Skeletal muscle cell (primary cell): ENCODE measurements at regions not wholly inside any gene's neighbourhood (a gene's known extent, or its start where the extent isn't known, plus 50 kb on each side); places are given as distances from the start of the nearest gene placed in this dataset.
A peak's percentile ranks its signal among the peaks of the same experiment; 100 is the strongest.
"Not testable (repeated sequence)": the region's sequence is repeated elsewhere in the genome, so short reads cannot be mapped to it uniquely, and the experiment has no call there.

Source experiments
- DNase-seq: peaks from one replicate; pipeline ENCODE4 v3.0.0-alpha.2; 2010; ENCODE audit warnings: low read depth
- H3K4me3 ChIP-seq: 2 replicates; pipeline ENCODE4 v1.5.1; 2011; ENCODE audit warnings: low read depth, mild to moderate bottlenecking, control low read depth, low read length, moderate library complexity

GRCh38 chr1:220421508-220421907 lies 106.4 kb upstream of the MARK1 start:
- DNase-seq, result no peak
- H3K4me3 ChIP-seq, result no peak overlapping the region

- no peak for DNase-seq
- H3K4me3 ChIP-seq, result no peak overlapping the region
These were observed 107.2 kb upstream of the MARK1 start for GRCh38 chr1:220420726-220421125.

GRCh38 chr1:220412382-220412781 lies 115.6 kb upstream of the MARK1 start:
- H3K4me3 ChIP-seq, DNase-seq: not testable (repeated sequence)

GRCh38 chr1:220410611-220411010 lies 117.3 kb upstream of the MARK1 start:
- H3K4me3 ChIP-seq, result no peak overlapping the region
- peak; percentile 17 for DNase-seq

GRCh38 chr1:220409771-220410595 lies 118.0 kb upstream of the MARK1 start:
- no peak for DNase-seq
- H3K4me3 ChIP-seq, result no peak overlapping the region

GRCh38 chr1:220407191-220407590 lies 120.7 kb upstream of the MARK1 start:
- no peak for DNase-seq
- no peak overlapping the region for H3K4me3 ChIP-seq

GRCh38 chr1:220398238-220398637 lies 126.0 kb upstream of the RAB3GAP2 start:
- no peak for DNase-seq
- no peak overlapping the region for H3K4me3 ChIP-seq

- no peak overlapping the region for H3K4me3 ChIP-seq
- DNase-seq, result no peak
These were observed 119.2 kb upstream of the RAB3GAP2 start for GRCh38 chr1:220391491-220391890.

- DNase-seq, result no peak
- no peak overlapping the region for H3K4me3 ChIP-seq
These were observed 117.4 kb upstream of the RAB3GAP2 start for GRCh38 chr1:220389634-220390033.

- no peak for DNase-seq
- H3K4me3 ChIP-seq, result no peak overlapping the region
These were observed 114.4 kb upstream of the RAB3GAP2 start for GRCh38 chr1:220386494-220387195.

GRCh38 chr1:220385158-220385557 lies 112.9 kb upstream of the RAB3GAP2 start:
- H3K4me3 ChIP-seq, result no peak overlapping the region
- DNase-seq, result no peak

GRCh38 chr1:220382994-220383393 lies 110.7 kb upstream of the RAB3GAP2 start:
- no peak overlapping the region for H3K4me3 ChIP-seq

GRCh38 chr1:220380885-220381284 lies 108.6 kb upstream of the RAB3GAP2 start:
- no peak for DNase-seq
- no peak overlapping the region for H3K4me3 ChIP-seq

More at GRCh38 chr1:220382994-220383393, 110.7 kb upstream of the RAB3GAP2 start:
- DNase-seq, result no peak

- H3K4me3 ChIP-seq, result no peak overlapping the region
- no peak for DNase-seq
These were observed 106.5 kb upstream of the RAB3GAP2 start for GRCh38 chr1:220378571-220379302.

- DNase-seq, result no peak
These were observed 103.5 kb upstream of the RAB3GAP2 start for GRCh38 chr1:220375715-220376114.

GRCh38 chr1:220374449-220374848 lies 102.2 kb upstream of the RAB3GAP2 start:
- no peak for DNase-seq

More at GRCh38 chr1:220375715-220376114, 103.5 kb upstream of the RAB3GAP2 start:
- no peak overlapping the region for H3K4me3 ChIP-seq

GRCh38 chr1:220372451-220372850 lies 100.2 kb upstream of the RAB3GAP2 start:
- DNase-seq, result no peak
- H3K4me3 ChIP-seq, result no peak overlapping the region

More at GRCh38 chr1:220374449-220374848, 102.2 kb upstream of the RAB3GAP2 start:
- no peak overlapping the region for H3K4me3 ChIP-seq

- H3K4me3 ChIP-seq, result no peak overlapping the region
- DNase-seq, result no peak
These were observed 99.1 kb upstream of the RAB3GAP2 start for GRCh38 chr1:220371324-220371723.

- H3K4me3 ChIP-seq, result no peak overlapping the region
- peak; percentile 79 for DNase-seq
These were observed 97.9 kb upstream of the RAB3GAP2 start for GRCh38 chr1:220370041-220370700.
